ENCODE measurements at regions not wholly inside any gene's neighbourhood (a gene's known extent, or its start where the extent isn't known, plus 50 kb on each side); places are given as distances from the start of the nearest gene placed in this dataset.
"Not testable (repeated sequence)": the region's sequence is repeated elsewhere in the genome, so short reads cannot be mapped to it uniquely, and the experiment has no call there.

- DNase-seq; intact Hi-C loops (cut with DNase I); ATAC-seq (ENCODE audit: poor library complexity): not testable (repeated sequence)
Measured at GRCh38 chr5:92610435-92610834, 970.6 kb downstream of the NR2F1-AS1 start.

GRCh38 chr5:92605591-92605990, 975.4 kb downstream of the NR2F1-AS1 start:
- no peak for DNase-seq
- ATAC-seq (ENCODE audit: poor library complexity) = no peak
- intact Hi-C loops (cut with DNase I) = no loop called here

- DNase-seq (no peak), ATAC-seq (ENCODE audit: poor library complexity) (no peak)
- intact Hi-C loops (cut with DNase I) = no loop called here
Measured at GRCh38 chr5:92599217-92599810, 981.7 kb downstream of the NR2F1-AS1 start.

- no peak for DNase-seq
- ATAC-seq (ENCODE audit: poor library complexity) = no peak
- intact Hi-C loops (cut with DNase I) = no loop called here
Measured at GRCh38 chr5:92594031-92594430, 987.0 kb downstream of the NR2F1-AS1 start.

- ATAC-seq (ENCODE audit: poor library complexity) = no peak
- DNase-seq = no peak
- intact Hi-C loops (cut with DNase I) = no loop called here
Measured at GRCh38 chr5:92588876-92589275, 992.1 kb downstream of the NR2F1-AS1 start.

GRCh38 chr5:92581690-92582089, 999.3 kb downstream of the NR2F1-AS1 start:
- ATAC-seq (ENCODE audit: poor library complexity) = no peak
- no peak for DNase-seq
- intact Hi-C loops (cut with DNase I) = no loop called here

GRCh38 chr5:92581249-92581648, 999.8 kb downstream of the NR2F1-AS1 start:
- DNase-seq (no peak), ATAC-seq (ENCODE audit: poor library complexity) (no peak)
- intact Hi-C loops (cut with DNase I) = no loop called here

- DNase-seq (no peak), ATAC-seq (ENCODE audit: poor library complexity) (no peak)
- intact Hi-C loops (cut with DNase I) = no loop called here
Measured at GRCh38 chr5:92580814-92581213, 1000.2 kb downstream of the NR2F1-AS1 start.

- intact Hi-C loops (cut with DNase I) = no loop called here
- no peak for ATAC-seq (ENCODE audit: poor library complexity)
- DNase-seq = no peak
Measured at GRCh38 chr5:92574023-92574422, 1007.0 kb downstream of the NR2F1-AS1 start.

GRCh38 chr5:92568522-92568921, 1012.5 kb downstream of the NR2F1-AS1 start:
- intact Hi-C loops (cut with DNase I) = no loop called here
- no peak for ATAC-seq (ENCODE audit: poor library complexity)

GRCh38 chr5:92567831-92568450, 1013.1 kb downstream of the NR2F1-AS1 start:
- DNase-seq (no peak), ATAC-seq (ENCODE audit: poor library complexity) (no peak)
- intact Hi-C loops (cut with DNase I) = no loop called here

More at GRCh38 chr5:92568522-92568921, 1012.5 kb downstream of the NR2F1-AS1 start:
- no peak for DNase-seq

- ATAC-seq (ENCODE audit: poor library complexity) = no peak
- no peak for DNase-seq
- intact Hi-C loops (cut with DNase I) = no loop called here
Measured at GRCh38 chr5:92566113-92566786, 1014.8 kb downstream of the NR2F1-AS1 start.

GRCh38 chr5:92565673-92566072, 1015.3 kb downstream of the NR2F1-AS1 start:
- intact Hi-C loops (cut with DNase I) = no loop called here

GRCh38 chr5:92562065-92562464, 1019.0 kb downstream of the NR2F1-AS1 start:
- no peak for DNase-seq
- intact Hi-C loops (cut with DNase I) = no loop called here
- no peak for ATAC-seq (ENCODE audit: poor library complexity)

More at GRCh38 chr5:92565673-92566072, 1015.3 kb downstream of the NR2F1-AS1 start:
- DNase-seq = no peak
- no peak for ATAC-seq (ENCODE audit: poor library complexity)

GRCh38 chr5:92561411-92561959, 1019.5 kb downstream of the NR2F1-AS1 start:
- no peak for DNase-seq
- no peak for ATAC-seq (ENCODE audit: poor library complexity)
- intact Hi-C loops (cut with DNase I) = no loop called here

GRCh38 chr5:92560698-92561401, 1020.2 kb downstream of the NR2F1-AS1 start:
- no peak for DNase-seq
- intact Hi-C loops (cut with DNase I) = no loop called here
- no peak for ATAC-seq (ENCODE audit: poor library complexity)

GRCh38 chr5:92559781-92560180, 1021.2 kb downstream of the NR2F1-AS1 start:
- intact Hi-C loops (cut with DNase I) = no loop called here
- ATAC-seq (ENCODE audit: poor library complexity) (no peak), DNase-seq (no peak)

- ATAC-seq (ENCODE audit: poor library complexity) (no peak), DNase-seq (no peak)
- intact Hi-C loops (cut with DNase I) = no loop called here
Measured at GRCh38 chr5:92559331-92559730, 1021.7 kb downstream of the NR2F1-AS1 start.

- DNase-seq = no peak
- no peak for ATAC-seq (ENCODE audit: poor library complexity)
- intact Hi-C loops (cut with DNase I) = no loop called here
Measured at GRCh38 chr5:92556747-92557146, 1024.3 kb downstream of the NR2F1-AS1 start.
